Spleen (tissue), 7 donors: ENCODE measurements at regions not wholly inside any gene's neighbourhood (a gene's known extent, or its start where the extent isn't known, plus 50 kb on each side); places are given as distances from the start of the nearest gene placed in this dataset.

Source experiments
- CTCF ChIP-seq, 11 experiments: fragments of 200-600 bp in 7 of 11; fragments of 450-650 bp in 4 of 11; sonication (generic) in 4 of 11; IDR thresholded peaks in 8 of 11; conservative IDR thresholded peaks in 3 of 11; 1 replicate in 7 of 11; 2 replicates in 4 of 11; pipeline versions ENCODE4 v1.4.0 to v1.8.0; 2016 to 2021; ENCODE audit warnings: antibody characterized with exemption in 11 of 11, inconsistent platforms in 4 of 11, mild to moderate bottlenecking in 1 of 11
- POLR2A ChIP-seq, 3 donors: fragments of 450-650 bp; IDR thresholded peaks; one replicate each; pipeline ENCODE4 v1.5.1; 2017; ENCODE audit warnings: antibody characterized with exemption in 3 of 3, mild to moderate bottlenecking in 1 of 3
- POLR2AphosphoS5 ChIP-seq, 3 donors: sonication (generic); formaldehyde crosslinking; IDR thresholded peaks; one replicate each; pipeline ENCODE4 v1.5.1; 2017; ENCODE audit warnings: antibody characterized with exemption in 3 of 3
- donor health status: DM: no; HTN: no; CAD: no; lungs with moderate emphysema.
- donor health status: DM: no; HTN: no; CAD: no.
- donor health status: DM: no; HTN: no; CAD: no.

- TF ChIP-seq POLR2A (IDR thresholded peaks at IDR 0.05) (no peak), CTCF (IDR thresholded peaks at IDR 0.05 in 8 of 11, conservative IDR thresholded peaks at IDR 0.05 in 3 of 11) (no peak), POLR2AphosphoS5 (IDR thresholded peaks at IDR 0.05) (no peak)
Measured at GRCh38 chr2:209314653-209315052, 109.2 kb upstream of the MAP2 start.
